SU-DHL-6 (cell line): ENCODE measurements at regions not wholly inside any gene's neighbourhood (a gene's known extent, or its start where the extent isn't known, plus 50 kb on each side); places are given as distances from the start of the nearest gene placed in this dataset.

Source experiments
- H2AFZ ChIP-seq: fragments of 200-600 bp; sonication (generic); 2 replicates; pipeline ENCODE4 v1.6.1; 2014; ENCODE audit warnings: low read depth, mild to moderate bottlenecking, moderate library complexity, mixed read lengths, antibody characterized with exemption, low read length; ENCODE audit not compliant: severe bottlenecking
- H3F3A ChIP-seq: fragments of 200-600 bp; shearing (Covaris generic); 2 replicates; pipeline ENCODE4 v1.6.0; 2016; ENCODE audit warnings: antibody characterized with exemption, mild to moderate bottlenecking; ENCODE audit not compliant: insufficient read depth
- H3K27ac ChIP-seq: fragments of 200-600 bp; sonication (generic); 2 replicates; pipeline ENCODE4 v1.5.1; 2016; ENCODE audit warnings: low read depth, mild to moderate bottlenecking, low read length, moderate library complexity, mixed read lengths
- H3K27me3 ChIP-seq: fragments of 200-600 bp; sonication (generic), shearing (Covaris generic); 2 replicates; pipeline ENCODE4 v1.6.0; 2014; ENCODE audit warnings: mild to moderate bottlenecking, low read length
- H3K36me3 ChIP-seq: fragments of 200-600 bp; sonication (generic); 2 replicates; pipeline ENCODE4 v1.6.1; 2014; ENCODE audit warnings: mild to moderate bottlenecking, low read length, mixed read lengths
- H3K4me2 ChIP-seq: fragments of 300-600, 200-600 bp; shearing (Covaris generic), sonication (generic); 2 replicates; pipeline ENCODE4 v1.6.0; 2014; ENCODE audit warnings: low read length, low read depth, mild to moderate bottlenecking; ENCODE audit not compliant: poor library complexity, severe bottlenecking
- H3K4me3 ChIP-seq: fragments of 200-600 bp; sonication (generic); 2 replicates; pipeline ENCODE4 v1.5.1; 2014; ENCODE audit warnings: antibody characterized with exemption, low read length, mild to moderate bottlenecking, mixed read lengths; ENCODE audit not compliant: insufficient read depth, poor library complexity, severe bottlenecking
- H3K79me2 ChIP-seq: fragments of 200-600 bp; sonication (generic); 2 replicates; pipeline ENCODE4 v1.6.1; 2014; ENCODE audit warnings: mild to moderate bottlenecking, low read length, moderate library complexity; ENCODE audit not compliant: insufficient read depth
- H3K9ac ChIP-seq: fragments of 200-600 bp; sonication (generic); 2 replicates; pipeline ENCODE4 v1.7.0; 2014; ENCODE audit warnings: mild to moderate bottlenecking, low read length
- H3K9me2 ChIP-seq: fragments of 200-600 bp; sonication (generic); replicated peaks from 2 replicates; pipeline ENCODE4 v1.6.1; 2014; ENCODE audit warnings: low read length; ENCODE audit not compliant: insufficient read depth
- H3K9me3 ChIP-seq: fragments of 200-600 bp; sonication (generic); 2 replicates; pipeline ENCODE4 v1.6.1; 2014; ENCODE audit warnings: low read length, mixed read lengths; ENCODE audit not compliant: insufficient read depth
- H4K20me1 ChIP-seq: fragments of 200-600 bp; sonication (generic); 2 replicates; pipeline ENCODE4 v1.6.1; 2014; ENCODE audit warnings: low read depth, mild to moderate bottlenecking, antibody characterized with exemption, low read length, moderate library complexity, mixed read lengths
- CTCF ChIP-seq: fragments of 200-600 bp; sonication (generic); IDR thresholded peaks from one replicate; pipeline ENCODE4 v1.5.1; 2017; ENCODE audit warnings: antibody characterized with exemption, mild to moderate bottlenecking, low read length, moderate library complexity; ENCODE audit not compliant: insufficient read depth, poor library complexity, severe bottlenecking
- EZH2phosphoT487 ChIP-seq: fragments of 200-600 bp; sonication (generic), shearing (Covaris generic); conservative IDR thresholded peaks from 2 replicates; pipeline ENCODE4 v1.6.1; 2018; ENCODE audit warnings: mild to moderate bottlenecking, antibody characterized with exemption, low read length, moderate library complexity, mixed read lengths

- no peak overlapping the region for H3K9ac ChIP-seq
- no peaks in the 10 kb centered on the region for H3K27me3 ChIP-seq
- H3K79me2 ChIP-seq = no peaks in the 10 kb centered on the region
- H3K36me3 ChIP-seq = no peaks in the 10 kb centered on the region
- H3F3A ChIP-seq = no peaks in the 10 kb centered on the region
- no peaks in the 10 kb centered on the region for H3K9me2 ChIP-seq
- H3K9me3 ChIP-seq = no peaks in the 10 kb centered on the region
- H2AFZ ChIP-seq = no peak overlapping the region
- no peaks in the 10 kb centered on the region for H4K20me1 ChIP-seq
- TF ChIP-seq EZH2phosphoT487 = no peak
- TF ChIP-seq CTCF = no peak
- H3K4me2 ChIP-seq = no peak overlapping the region
- no peak overlapping the region for H3K4me3 ChIP-seq
- no peak overlapping the region for H3K27ac ChIP-seq
Measured at GRCh38 chr15:29885183-29885582, 62.9 kb upstream of the TJP1 start.

- Histone ChIP-seq H3K9me3 (no peaks in the 10 kb centered on the region), H3K27ac (no peak overlapping the region), H3K79me2 (no peaks in the 10 kb centered on the region), H3K9ac (no peak overlapping the region), H3K36me3 (no peaks in the 10 kb centered on the region), H3F3A (no peaks in the 10 kb centered on the region), H3K4me3 (no peak overlapping the region), H3K27me3 (no peaks in the 10 kb centered on the region), H3K4me2 (no peak overlapping the region), H3K9me2 (no peaks in the 10 kb centered on the region), H4K20me1 (no peaks in the 10 kb centered on the region), H2AFZ (no peak overlapping the region)
- TF ChIP-seq CTCF = no peak
Measured at GRCh38 chr15:29883126-29883525, 60.9 kb upstream of the TJP1 start.

GRCh38 chr15:29880886-29881285, 58.6 kb upstream of the TJP1 start:
- Histone ChIP-seq H3K27me3 (no peaks in the 10 kb centered on the region), H3K9me3 (no peaks in the 10 kb centered on the region), H4K20me1 (no peaks in the 10 kb centered on the region), H3K9me2 (no peaks in the 10 kb centered on the region), H2AFZ (no peak overlapping the region), H3F3A (no peaks in the 10 kb centered on the region), H3K36me3 (no peaks in the 10 kb centered on the region), H3K79me2 (no peaks in the 10 kb centered on the region), H3K9ac (no peak overlapping the region), H3K27ac (no peak overlapping the region), H3K4me2 (no peak overlapping the region), H3K4me3 (no peak overlapping the region)
- TF ChIP-seq CTCF (no peak), EZH2phosphoT487 (no peak)

GRCh38 chr15:29880341-29880740, 58.1 kb upstream of the TJP1 start:
- H3K36me3 ChIP-seq = no peaks in the 10 kb centered on the region
- H3F3A ChIP-seq = no peaks in the 10 kb centered on the region
- H3K4me3 ChIP-seq = no peak overlapping the region
- no peaks in the 10 kb centered on the region for H3K9me2 ChIP-seq
- no peaks in the 10 kb centered on the region for H3K9me3 ChIP-seq
- no peak overlapping the region for H2AFZ ChIP-seq
- H3K4me2 ChIP-seq = no peak overlapping the region
- H3K9ac ChIP-seq = no peak overlapping the region
- TF ChIP-seq EZH2phosphoT487 = no peak
- TF ChIP-seq CTCF = no peak
- no peaks in the 10 kb centered on the region for H4K20me1 ChIP-seq
- no peaks in the 10 kb centered on the region for H3K27me3 ChIP-seq
- H3K79me2 ChIP-seq = no peaks in the 10 kb centered on the region
- H3K27ac ChIP-seq = no peak overlapping the region
